ENCODE measurements at regions not wholly inside any gene's neighbourhood (a gene's known extent, or its start where the extent isn't known, plus 50 kb on each side); places are given as distances from the start of the nearest gene placed in this dataset.
"Not testable (repeated sequence)": the region's sequence is repeated elsewhere in the genome, so short reads cannot be mapped to it uniquely, and the experiment has no call there.

GRCh38 chr6:134752445-134752844 lies 197.5 kb downstream of the ALDH8A1 start:
- H3K36me3 Mint-ChIP-seq (ENCODE audit: low read depth) = no peaks in the 10 kb centered on the region
- DNase-seq (ENCODE audit: low spot score) = no peak
- no peaks in the 10 kb centered on the region for H3K4me1 Mint-ChIP-seq (ENCODE audit: low read depth)
- H3K9me3 Mint-ChIP-seq = no peaks in the 10 kb centered on the region
- H3K27me3 Mint-ChIP-seq (ENCODE audit: low read depth) = peaks cover 13% of the 10 kb centered on the region
- H3K27ac Mint-ChIP-seq = no peak overlapping the region
- no peak overlapping the region for H3K4me3 Mint-ChIP-seq

- DNase-seq (ENCODE audit: low spot score) = no peak
- no peaks in the 10 kb centered on the region for H3K9me3 Mint-ChIP-seq
- H3K27ac Mint-ChIP-seq = no peak overlapping the region
- H3K4me1 Mint-ChIP-seq (ENCODE audit: low read depth) = no peaks in the 10 kb centered on the region
- H3K4me3 Mint-ChIP-seq = no peak overlapping the region
- no peaks in the 10 kb centered on the region for H3K36me3 Mint-ChIP-seq (ENCODE audit: low read depth)
- H3K27me3 Mint-ChIP-seq (ENCODE audit: low read depth) = peaks cover 8% of the 10 kb centered on the region
Measured at GRCh38 chr6:134750669-134751068, 199.2 kb downstream of the ALDH8A1 start.

GRCh38 chr6:134748484-134748883 lies 201.4 kb downstream of the ALDH8A1 start:
- H3K9me3 Mint-ChIP-seq = no peaks in the 10 kb centered on the region
- H3K27ac Mint-ChIP-seq = no peak overlapping the region
- no peaks in the 10 kb centered on the region for H3K4me1 Mint-ChIP-seq (ENCODE audit: low read depth)
- no peak for DNase-seq (ENCODE audit: low spot score)
- no peaks in the 10 kb centered on the region for H3K36me3 Mint-ChIP-seq (ENCODE audit: low read depth)
- H3K4me3 Mint-ChIP-seq = no peak overlapping the region
- H3K27me3 Mint-ChIP-seq (ENCODE audit: low read depth) = peaks cover 10% of the 10 kb centered on the region

- H3K27me3 Mint-ChIP-seq (ENCODE audit: low read depth) = peaks cover 15% of the 10 kb centered on the region
- DNase-seq (ENCODE audit: low spot score); H3K27ac Mint-ChIP-seq; H3K9me3 Mint-ChIP-seq; H3K4me1 Mint-ChIP-seq (ENCODE audit: low read depth); H3K4me3 Mint-ChIP-seq; H3K36me3 Mint-ChIP-seq (ENCODE audit: low read depth): not testable (repeated sequence)
Measured at GRCh38 chr6:134747197-134747596, 202.7 kb downstream of the ALDH8A1 start.

GRCh38 chr6:134746140-134746539 lies 203.8 kb downstream of the ALDH8A1 start:
- Mint-ChIP-seq H3K27ac (no peak overlapping the region), H3K27me3 (ENCODE audit: low read depth) (peaks cover 18% of the 10 kb centered on the region), H3K4me1 (ENCODE audit: low read depth) (no peaks in the 10 kb centered on the region), H3K36me3 (ENCODE audit: low read depth) (no peaks in the 10 kb centered on the region), H3K9me3 (no peaks in the 10 kb centered on the region), H3K4me3 (no peak overlapping the region)
- no peak for DNase-seq (ENCODE audit: low spot score)

GRCh38 chr6:134745192-134745591 lies 204.7 kb downstream of the ALDH8A1 start:
- H3K36me3 Mint-ChIP-seq (ENCODE audit: low read depth); H3K4me3 Mint-ChIP-seq; H3K4me1 Mint-ChIP-seq (ENCODE audit: low read depth); H3K9me3 Mint-ChIP-seq; H3K27ac Mint-ChIP-seq; DNase-seq (ENCODE audit: low spot score): not testable (repeated sequence)
- H3K27me3 Mint-ChIP-seq (ENCODE audit: low read depth) = peaks cover 24% of the 10 kb centered on the region

- Mint-ChIP-seq H3K27me3 (ENCODE audit: low read depth) (peaks cover 27% of the 10 kb centered on the region), H3K4me1 (ENCODE audit: low read depth) (no peaks in the 10 kb centered on the region), H3K36me3 (ENCODE audit: low read depth) (no peaks in the 10 kb centered on the region), H3K9me3 (no peaks in the 10 kb centered on the region), H3K4me3 (no peak overlapping the region), H3K27ac (no peak overlapping the region)
- no peak for DNase-seq (ENCODE audit: low spot score)
Measured at GRCh38 chr6:134744301-134744700, 205.6 kb downstream of the ALDH8A1 start.

GRCh38 chr6:134741200-134741536 lies 208.7 kb downstream of the ALDH8A1 start:
- no peaks in the 10 kb centered on the region for H3K9me3 Mint-ChIP-seq
- H3K4me1 Mint-ChIP-seq (ENCODE audit: low read depth) = no peaks in the 10 kb centered on the region
- DNase-seq (ENCODE audit: low spot score) = no peak
- H3K27ac Mint-ChIP-seq = no peak overlapping the region
- H3K36me3 Mint-ChIP-seq (ENCODE audit: low read depth) = no peaks in the 10 kb centered on the region
- H3K4me3 Mint-ChIP-seq = no peak overlapping the region
- peaks cover 37% of the 10 kb centered on the region for H3K27me3 Mint-ChIP-seq (ENCODE audit: low read depth)

GRCh38 chr6:134740473-134741199 lies 209.3 kb downstream of the ALDH8A1 start:
- Mint-ChIP-seq H3K4me3 (no peak overlapping the region), H3K27ac (no peak overlapping the region), H3K4me1 (ENCODE audit: low read depth) (no peaks in the 10 kb centered on the region), H3K9me3 (no peaks in the 10 kb centered on the region), H3K27me3 (ENCODE audit: low read depth) (peaks cover 39% of the 10 kb centered on the region), H3K36me3 (ENCODE audit: low read depth) (no peaks in the 10 kb centered on the region)
- no peak for DNase-seq (ENCODE audit: low spot score)

GRCh38 chr6:134740027-134740373 lies 209.9 kb downstream of the ALDH8A1 start:
- Mint-ChIP-seq H3K9me3 (no peaks in the 10 kb centered on the region), H3K27ac (no peak overlapping the region), H3K4me3 (no peak overlapping the region), H3K4me1 (ENCODE audit: low read depth) (no peaks in the 10 kb centered on the region), H3K27me3 (ENCODE audit: low read depth) (peaks cover 39% of the 10 kb centered on the region), H3K36me3 (ENCODE audit: low read depth) (no peaks in the 10 kb centered on the region)
- no peak for DNase-seq (ENCODE audit: low spot score)

- H3K4me1 Mint-ChIP-seq (ENCODE audit: low read depth) = no peaks in the 10 kb centered on the region
- H3K9me3 Mint-ChIP-seq = no peaks in the 10 kb centered on the region
- peaks cover 39% of the 10 kb centered on the region for H3K27me3 Mint-ChIP-seq (ENCODE audit: low read depth)
Measured at GRCh38 chr6:134739299-134740026, 210.4 kb downstream of the ALDH8A1 start.

GRCh38 chr6:134738211-134738885 lies 211.6 kb downstream of the ALDH8A1 start:
- Mint-ChIP-seq H3K9me3 (no peaks in the 10 kb centered on the region), H3K27me3 (ENCODE audit: low read depth) (peaks cover 32% of the 10 kb centered on the region), H3K4me3 (no peak overlapping the region), H3K27ac (no peak overlapping the region), H3K4me1 (ENCODE audit: low read depth) (no peaks in the 10 kb centered on the region), H3K36me3 (ENCODE audit: low read depth) (no peaks in the 10 kb centered on the region)
- DNase-seq (ENCODE audit: low spot score) = no peak

More at GRCh38 chr6:134739299-134740026, 210.4 kb downstream of the ALDH8A1 start:
- no peak for DNase-seq (ENCODE audit: low spot score)
- H3K36me3 Mint-ChIP-seq (ENCODE audit: low read depth) = no peaks in the 10 kb centered on the region
- H3K27ac Mint-ChIP-seq = no peak overlapping the region
- H3K4me3 Mint-ChIP-seq = no peak overlapping the region

GRCh38 chr6:134735461-134735860 lies 214.4 kb downstream of the ALDH8A1 start:
- no peak for DNase-seq (ENCODE audit: low spot score)
- Mint-ChIP-seq H3K36me3 (ENCODE audit: low read depth) (no peaks in the 10 kb centered on the region), H3K27ac (no peak overlapping the region), H3K4me1 (ENCODE audit: low read depth) (no peaks in the 10 kb centered on the region), H3K9me3 (no peaks in the 10 kb centered on the region), H3K4me3 (no peak overlapping the region), H3K27me3 (ENCODE audit: low read depth) (peaks cover 18% of the 10 kb centered on the region)

- no peaks in the 10 kb centered on the region for H3K36me3 Mint-ChIP-seq (ENCODE audit: low read depth)
- H3K4me3 Mint-ChIP-seq = no peak overlapping the region
- no peaks in the 10 kb centered on the region for H3K9me3 Mint-ChIP-seq
- peaks cover 12% of the 10 kb centered on the region for H3K27me3 Mint-ChIP-seq (ENCODE audit: low read depth)
- H3K4me1 Mint-ChIP-seq (ENCODE audit: low read depth) = no peaks in the 10 kb centered on the region
- no peak for DNase-seq (ENCODE audit: low spot score)
- no peak overlapping the region for H3K27ac Mint-ChIP-seq
Measured at GRCh38 chr6:134734312-134734869, 215.5 kb downstream of the ALDH8A1 start.
